ENCODE measurements at regions not wholly inside any gene's neighbourhood (a gene's known extent, or its start where the extent isn't known, plus 50 kb on each side); places are given as distances from the start of the nearest gene placed in this dataset.

- Histone ChIP-seq H3K79me2 (ENCODE audit: control insufficient read depth, insufficient read depth, low read length) (no peaks in the 10 kb centered on the region), H3K27me3 (ENCODE audit: control insufficient read depth, extremely low read depth, insufficient read depth, low read length) (no peaks in the 10 kb centered on the region), H3K4me2 (ENCODE audit: control insufficient read depth, extremely low read depth, insufficient read depth, low read depth, low read length) (no peak overlapping the region), H3K4me3 (ENCODE audit: control insufficient read depth in 2 of 3, extremely low read depth in 1 of 3, insufficient read depth in 2 of 3, low read depth in 1 of 3, low read length in 3 of 3) (no peak overlapping the region), H3K9ac (ENCODE audit: control insufficient read depth, extremely low read depth, insufficient read depth, low read length) (no peak overlapping the region), H3K27ac (ENCODE audit: control insufficient read depth, insufficient read depth, low read length) (no peak overlapping the region), H3K4me1 (ENCODE audit: control insufficient read depth, extremely low read depth, insufficient read depth, low read length) (no peaks in the 10 kb centered on the region), H3K9me3 (ENCODE audit: control insufficient read depth, low read depth, low read length) (peaks cover 2% of the 10 kb centered on the region), H3K9me1 (ENCODE audit: control insufficient read depth, extremely low read depth, insufficient read depth, low read length) (no peaks in the 10 kb centered on the region), H4K20me1 (ENCODE audit: control insufficient read depth, extremely low read depth, insufficient read depth, low read length) (no peaks in the 10 kb centered on the region), H2AFZ (ENCODE audit: control insufficient read depth, low read length) (no peak overlapping the region), H3K36me3 (ENCODE audit: control insufficient read depth in 2 of 2, extremely low read depth in 1 of 2, insufficient read depth in 2 of 2, low read length in 2 of 2) (no peaks in the 10 kb centered on the region)
- TF ChIP-seq EZH2 (IDR thresholded peaks at IDR 0.05; ENCODE audit: low read length) (no peak), CTCF (optimal IDR thresholded peaks at IDR 0.05 in 1 of 3, IDR thresholded peaks at IDR 0.05 in 1 of 3, conservative IDR thresholded peaks at IDR 0.05 in 1 of 3; ENCODE audit: extremely low read depth in 1 of 3, insufficient read depth in 2 of 3, low read length in 3 of 3) (no peak)
- FAIRE-seq (no peak), DNase-seq (ENCODE audit: low read depth, low spot score) (no peak)
- dilution Hi-C loops (cut with MboI; ENCODE audit: extremely low pct_ligation_motif_present, low sequenced_read_pairs): no loop called here
Observed at GRCh38 chr17:12318571-12319266, 298.0 kb downstream of the MAP2K4 start.

DNA sequence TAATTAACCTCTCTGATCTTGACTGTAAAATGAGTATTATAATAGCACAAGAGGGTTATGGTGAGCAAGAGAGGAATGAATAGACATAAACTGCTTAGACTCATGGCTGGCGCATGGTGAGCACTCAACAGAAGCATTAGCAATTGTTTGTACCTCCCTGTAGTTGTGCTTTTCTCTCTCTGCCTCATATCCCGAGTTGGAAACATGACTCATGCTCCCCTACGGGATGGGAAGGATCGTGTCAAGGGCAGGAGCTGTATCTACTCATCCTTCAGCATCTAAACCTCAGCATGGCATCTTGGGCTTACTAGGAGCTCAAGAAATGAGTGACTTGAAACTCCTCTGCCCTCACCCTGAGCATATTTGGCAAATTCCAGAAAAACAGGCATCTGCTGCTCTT, 299.6 kb downstream of the MAP2K4 start:
- FAIRE-seq (no peak), DNase-seq (ENCODE audit: low read depth, low spot score) (no peak)
- Histone ChIP-seq H3K9me3 (ENCODE audit: control insufficient read depth, low read depth, low read length) (peaks cover 2% of the 10 kb centered on the region), H3K9ac (ENCODE audit: control insufficient read depth, extremely low read depth, insufficient read depth, low read length) (no peak overlapping the region), H3K4me1 (ENCODE audit: control insufficient read depth, extremely low read depth, insufficient read depth, low read length) (no peaks in the 10 kb centered on the region), H3K4me2 (ENCODE audit: control insufficient read depth, extremely low read depth, insufficient read depth, low read depth, low read length) (no peak overlapping the region), H3K9me1 (ENCODE audit: control insufficient read depth, extremely low read depth, insufficient read depth, low read length) (no peaks in the 10 kb centered on the region), H4K20me1 (ENCODE audit: control insufficient read depth, extremely low read depth, insufficient read depth, low read length) (no peaks in the 10 kb centered on the region), H2AFZ (ENCODE audit: control insufficient read depth, low read length) (no peak overlapping the region), H3K27me3 (ENCODE audit: control insufficient read depth, extremely low read depth, insufficient read depth, low read length) (no peaks in the 10 kb centered on the region), H3K4me3 (ENCODE audit: control insufficient read depth in 2 of 3, extremely low read depth in 1 of 3, insufficient read depth in 2 of 3, low read depth in 1 of 3, low read length in 3 of 3) (no peak overlapping the region), H3K79me2 (ENCODE audit: control insufficient read depth, insufficient read depth, low read length) (no peaks in the 10 kb centered on the region), H3K27ac (ENCODE audit: control insufficient read depth, insufficient read depth, low read length) (no peak overlapping the region), H3K36me3 (ENCODE audit: control insufficient read depth in 2 of 2, extremely low read depth in 1 of 2, insufficient read depth in 2 of 2, low read length in 2 of 2) (no peaks in the 10 kb centered on the region)
- dilution Hi-C loops (cut with MboI; ENCODE audit: extremely low pct_ligation_motif_present, low sequenced_read_pairs): no loop called here
- TF ChIP-seq CTCF (optimal IDR thresholded peaks at IDR 0.05 in 1 of 3, IDR thresholded peaks at IDR 0.05 in 1 of 3, conservative IDR thresholded peaks at IDR 0.05 in 1 of 3; ENCODE audit: extremely low read depth in 1 of 3, insufficient read depth in 2 of 3, low read length in 3 of 3) (no peak), EZH2 (IDR thresholded peaks at IDR 0.05; ENCODE audit: low read length) (no peak)
